ENCODE measurements at regions not wholly inside any gene's neighbourhood (a gene's known extent, or its start where the extent isn't known, plus 50 kb on each side); places are given as distances from the start of the nearest gene placed in this dataset.
"Not testable (repeated sequence)": the region's sequence is repeated elsewhere in the genome, so short reads cannot be mapped to it uniquely, and the experiment has no call there.

- Histone ChIP-seq H3K4me3 (ENCODE audit: low read depth, low read length) (no peak overlapping the region), H3K4me1 (ENCODE audit: control insufficient read depth, insufficient read depth, low read length) (no peaks in the 10 kb centered on the region), H3K27me3 (ENCODE audit: control insufficient read depth, insufficient read depth, low read length) (no peaks in the 10 kb centered on the region), H3K9ac (ENCODE audit: low read length) (no peak overlapping the region), H3K36me3 (ENCODE audit: control insufficient read depth, insufficient read depth, low read length) (no peaks in the 10 kb centered on the region), H3K9me3 (ENCODE audit: control insufficient read depth, insufficient read depth, low read depth, low read length) (no peaks in the 10 kb centered on the region), H3K27ac (ENCODE audit: low read depth, low read length) (no peak overlapping the region)
Measured at GRCh38 chr5:44546286-44546685, 157.1 kb upstream of the FGF10 start.

- no peak overlapping the region for H3K4me3 ChIP-seq (ENCODE audit: low read depth, low read length)
- no peak overlapping the region for H3K27ac ChIP-seq (ENCODE audit: low read depth, low read length)
- no peaks in the 10 kb centered on the region for H3K36me3 ChIP-seq (ENCODE audit: control insufficient read depth, insufficient read depth, low read length)
- H3K9ac ChIP-seq (ENCODE audit: low read length) = no peak overlapping the region
- H3K9me3 ChIP-seq (ENCODE audit: control insufficient read depth, insufficient read depth, low read depth, low read length) = no peaks in the 10 kb centered on the region
- H3K27me3 ChIP-seq (ENCODE audit: control insufficient read depth, insufficient read depth, low read length) = no peaks in the 10 kb centered on the region
- H3K4me1 ChIP-seq (ENCODE audit: control insufficient read depth, insufficient read depth, low read length) = no peaks in the 10 kb centered on the region
Measured at GRCh38 chr5:44543511-44543910, 154.3 kb upstream of the FGF10 start.

GRCh38 chr5:44542470-44542869 is 153.2 kb upstream of the FGF10 start:
- H3K4me3 ChIP-seq (ENCODE audit: low read depth, low read length) = no peak overlapping the region
- H3K4me1 ChIP-seq (ENCODE audit: control insufficient read depth, insufficient read depth, low read length) = no peaks in the 10 kb centered on the region
- H3K27me3 ChIP-seq (ENCODE audit: control insufficient read depth, insufficient read depth, low read length) = no peaks in the 10 kb centered on the region
- H3K27ac ChIP-seq (ENCODE audit: low read depth, low read length) = no peak overlapping the region
- H3K9me3 ChIP-seq (ENCODE audit: control insufficient read depth, insufficient read depth, low read depth, low read length) = no peaks in the 10 kb centered on the region
- H3K36me3 ChIP-seq (ENCODE audit: control insufficient read depth, insufficient read depth, low read length) = no peaks in the 10 kb centered on the region
- no peak overlapping the region for H3K9ac ChIP-seq (ENCODE audit: low read length)

- no peaks in the 10 kb centered on the region for H3K36me3 ChIP-seq (ENCODE audit: control insufficient read depth, insufficient read depth, low read length)
- no peaks in the 10 kb centered on the region for H3K4me1 ChIP-seq (ENCODE audit: control insufficient read depth, insufficient read depth, low read length)
- no peak overlapping the region for H3K27ac ChIP-seq (ENCODE audit: low read depth, low read length)
- H3K4me3 ChIP-seq (ENCODE audit: low read depth, low read length) = no peak overlapping the region
- no peak overlapping the region for H3K9ac ChIP-seq (ENCODE audit: low read length)
- no peaks in the 10 kb centered on the region for H3K27me3 ChIP-seq (ENCODE audit: control insufficient read depth, insufficient read depth, low read length)
- no peaks in the 10 kb centered on the region for H3K9me3 ChIP-seq (ENCODE audit: control insufficient read depth, insufficient read depth, low read depth, low read length)
Measured at GRCh38 chr5:44539602-44539919, 150.3 kb upstream of the FGF10 start.

GRCh38 chr5:44538797-44539601 is 149.8 kb upstream of the FGF10 start:
- H3K27me3 ChIP-seq (ENCODE audit: control insufficient read depth, insufficient read depth, low read length) = no peaks in the 10 kb centered on the region
- no peak overlapping the region for H3K27ac ChIP-seq (ENCODE audit: low read depth, low read length)
- no peaks in the 10 kb centered on the region for H3K9me3 ChIP-seq (ENCODE audit: control insufficient read depth, insufficient read depth, low read depth, low read length)
- H3K4me3 ChIP-seq (ENCODE audit: low read depth, low read length) = no peak overlapping the region
- H3K9ac ChIP-seq (ENCODE audit: low read length) = no peak overlapping the region
- no peaks in the 10 kb centered on the region for H3K4me1 ChIP-seq (ENCODE audit: control insufficient read depth, insufficient read depth, low read length)
- H3K36me3 ChIP-seq (ENCODE audit: control insufficient read depth, insufficient read depth, low read length) = no peaks in the 10 kb centered on the region

GRCh38 chr5:44536650-44537260 is 147.5 kb upstream of the FGF10 start:
- H3K9me3 ChIP-seq (ENCODE audit: control insufficient read depth, insufficient read depth, low read depth, low read length) = no peaks in the 10 kb centered on the region
- no peak overlapping the region for H3K27ac ChIP-seq (ENCODE audit: low read depth, low read length)
- H3K4me1 ChIP-seq (ENCODE audit: control insufficient read depth, insufficient read depth, low read length) = no peaks in the 10 kb centered on the region
- no peaks in the 10 kb centered on the region for H3K36me3 ChIP-seq (ENCODE audit: control insufficient read depth, insufficient read depth, low read length)
- no peak overlapping the region for H3K4me3 ChIP-seq (ENCODE audit: low read depth, low read length)
- H3K27me3 ChIP-seq (ENCODE audit: control insufficient read depth, insufficient read depth, low read length) = no peaks in the 10 kb centered on the region
- H3K9ac ChIP-seq (ENCODE audit: low read length) = no peak overlapping the region

GRCh38 chr5:44535621-44536020 is 146.4 kb upstream of the FGF10 start:
- no peak overlapping the region for H3K27ac ChIP-seq (ENCODE audit: low read depth, low read length)
- no peaks in the 10 kb centered on the region for H3K27me3 ChIP-seq (ENCODE audit: control insufficient read depth, insufficient read depth, low read length)
- no peak overlapping the region for H3K4me3 ChIP-seq (ENCODE audit: low read depth, low read length)
- no peaks in the 10 kb centered on the region for H3K4me1 ChIP-seq (ENCODE audit: control insufficient read depth, insufficient read depth, low read length)
- H3K36me3 ChIP-seq (ENCODE audit: control insufficient read depth, insufficient read depth, low read length) = no peaks in the 10 kb centered on the region
- H3K9me3 ChIP-seq (ENCODE audit: control insufficient read depth, insufficient read depth, low read depth, low read length) = no peaks in the 10 kb centered on the region
- H3K9ac ChIP-seq (ENCODE audit: low read length) = no peak overlapping the region

GRCh38 chr5:44532981-44533380 is 143.8 kb upstream of the FGF10 start:
- Histone ChIP-seq H3K4me3 (ENCODE audit: low read depth, low read length) (no peak overlapping the region), H3K9ac (ENCODE audit: low read length) (no peak overlapping the region), H3K9me3 (ENCODE audit: control insufficient read depth, insufficient read depth, low read depth, low read length) (no peaks in the 10 kb centered on the region), H3K27me3 (ENCODE audit: control insufficient read depth, insufficient read depth, low read length) (no peaks in the 10 kb centered on the region), H3K27ac (ENCODE audit: low read depth, low read length) (no peak overlapping the region), H3K4me1 (ENCODE audit: control insufficient read depth, insufficient read depth, low read length) (no peaks in the 10 kb centered on the region), H3K36me3 (ENCODE audit: control insufficient read depth, insufficient read depth, low read length) (no peaks in the 10 kb centered on the region)

GRCh38 chr5:44531756-44532155 is 142.5 kb upstream of the FGF10 start:
- not testable (repeated sequence) for H3K9ac ChIP-seq (ENCODE audit: low read length); H3K36me3 ChIP-seq (ENCODE audit: control insufficient read depth, insufficient read depth, low read length); H3K4me3 ChIP-seq (ENCODE audit: low read depth, low read length); H3K9me3 ChIP-seq (ENCODE audit: control insufficient read depth, insufficient read depth, low read depth, low read length); H3K4me1 ChIP-seq (ENCODE audit: control insufficient read depth, insufficient read depth, low read length); H3K27ac ChIP-seq (ENCODE audit: low read depth, low read length); H3K27me3 ChIP-seq (ENCODE audit: control insufficient read depth, insufficient read depth, low read length)

GRCh38 chr5:44530783-44531182 is 141.6 kb upstream of the FGF10 start:
- not testable (repeated sequence) for H3K27me3 ChIP-seq (ENCODE audit: control insufficient read depth, insufficient read depth, low read length); H3K4me3 ChIP-seq (ENCODE audit: low read depth, low read length); H3K9me3 ChIP-seq (ENCODE audit: control insufficient read depth, insufficient read depth, low read depth, low read length); H3K27ac ChIP-seq (ENCODE audit: low read depth, low read length); H3K36me3 ChIP-seq (ENCODE audit: control insufficient read depth, insufficient read depth, low read length); H3K4me1 ChIP-seq (ENCODE audit: control insufficient read depth, insufficient read depth, low read length); H3K9ac ChIP-seq (ENCODE audit: low read length)

- Histone ChIP-seq H3K4me1 (ENCODE audit: control insufficient read depth, insufficient read depth, low read length) (no peaks in the 10 kb centered on the region; the same call in 1 of the 2 replicates), H3K27ac (ENCODE audit: low read depth, low read length) (no peak overlapping the region), H3K36me3 (ENCODE audit: control insufficient read depth, insufficient read depth, low read length) (no peaks in the 10 kb centered on the region), H3K27me3 (ENCODE audit: control insufficient read depth, insufficient read depth, low read length) (no peaks in the 10 kb centered on the region), H3K9ac (ENCODE audit: low read length) (no peak overlapping the region), H3K4me3 (ENCODE audit: low read depth, low read length) (no peak overlapping the region), H3K9me3 (ENCODE audit: control insufficient read depth, insufficient read depth, low read depth, low read length) (no peaks in the 10 kb centered on the region)
Measured at GRCh38 chr5:44511596-44511995, 122.4 kb upstream of the FGF10 start.

Data from HUES6 (cell line).